BE2C (cell line): ENCODE measurements at regions not wholly inside any gene's neighbourhood (a gene's known extent, or its start where the extent isn't known, plus 50 kb on each side); places are given as distances from the start of the nearest gene placed in this dataset.

Experiments
- DNase-seq: peaks from one replicate; pipeline ENCODE4 v3.0.0-alpha.2; 2020
- H3K27me3 ChIP-seq: fragments of 250-450 bp; sonication (Bioruptor Pico); 2 replicates; pipeline ENCODE4 v1.5.1; 2020; ENCODE audit warnings: mild to moderate bottlenecking
- H3K36me3 ChIP-seq: fragments of 250-450 bp; sonication (Bioruptor Pico); 2 replicates; pipeline ENCODE4 v1.5.1; 2020; ENCODE audit warnings: mild to moderate bottlenecking
- H3K4me1 ChIP-seq: fragments of 250-450 bp; sonication (Bioruptor Pico); 2 replicates; pipeline ENCODE4 v1.5.1; 2020
- H3K4me3 ChIP-seq: 2 replicates; pipeline ENCODE4 v1.5.1; 2011; ENCODE audit warnings: low read depth, low read length
- H3K9me3 ChIP-seq: fragments of 250-450 bp; sonication (Bioruptor Pico); 2 replicates; pipeline ENCODE4 v1.5.1; 2020
- CTCF ChIP-seq: IDR thresholded peaks from 2 replicates; pipeline ENCODE4 v1.5.1; 2012; ENCODE audit warnings: mild to moderate bottlenecking, low read depth, low read length

- H3K36me3 ChIP-seq: no peaks in the 10 kb centered on the region
- no peak for DNase-seq
- H3K27me3 ChIP-seq: no peaks in the 10 kb centered on the region
- no peaks in the 10 kb centered on the region; the same call in 1 of the 2 replicates for H3K4me1 ChIP-seq
- TF ChIP-seq CTCF: no peak
- no peaks in the 10 kb centered on the region for H3K9me3 ChIP-seq
- no peak overlapping the region for H3K4me3 ChIP-seq
These were observed 124.3 kb upstream of the PELI1 start for GRCh38 chr2:64268330-64269048.

DNA sequence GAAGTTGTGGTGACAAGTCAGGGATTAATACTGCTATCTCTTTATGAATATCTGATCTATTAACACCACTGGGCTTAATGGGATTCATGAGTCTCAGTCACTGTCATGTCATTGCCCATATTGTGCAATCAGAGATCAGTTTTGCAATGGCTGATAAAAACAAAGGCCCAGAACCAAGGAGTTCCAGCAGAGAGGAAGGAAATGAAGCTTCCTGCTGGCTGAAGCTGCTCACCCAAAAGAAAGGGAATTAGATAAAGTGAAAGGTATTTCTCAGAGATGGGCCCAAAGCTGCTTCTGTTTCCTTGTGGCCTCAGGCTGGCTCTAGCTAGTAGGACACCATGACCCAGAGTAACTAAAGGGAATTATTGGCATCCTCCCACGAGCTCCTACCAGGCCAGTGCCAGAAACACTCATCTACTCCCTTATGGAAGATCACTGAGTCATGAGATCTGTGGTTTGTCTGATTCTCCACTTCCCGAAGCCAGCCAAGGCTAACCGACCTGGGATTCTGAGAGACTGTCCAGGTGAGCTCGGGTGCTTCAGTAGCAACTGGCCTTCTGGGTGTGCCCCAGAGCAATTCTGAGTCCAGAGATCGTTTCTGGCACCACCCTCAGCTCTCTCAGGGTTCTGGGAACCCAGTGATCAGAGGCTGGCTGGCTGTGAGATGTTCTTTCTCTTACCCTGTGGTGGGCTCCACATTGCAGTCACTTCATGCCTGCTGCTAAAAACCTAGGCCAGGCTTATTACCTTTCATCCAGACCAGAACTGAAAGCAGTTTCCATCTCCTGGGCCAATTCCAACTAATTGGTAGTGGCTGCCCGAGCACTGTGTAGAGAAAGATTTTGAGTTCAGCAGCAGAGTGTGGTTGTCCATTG, 129.5 kb upstream of the PELI1 start:
- H3K27me3 ChIP-seq: no peaks in the 10 kb centered on the region
- H3K4me3 ChIP-seq: no peak overlapping the region
- H3K36me3 ChIP-seq: no peaks in the 10 kb centered on the region
- TF ChIP-seq CTCF: no peak
- peaks cover 4% of the 10 kb centered on the region; the same call in 1 of the 2 replicates for H3K4me1 ChIP-seq
- no peaks in the 10 kb centered on the region for H3K9me3 ChIP-seq
- peak; percentile 60 for DNase-seq

DNA sequence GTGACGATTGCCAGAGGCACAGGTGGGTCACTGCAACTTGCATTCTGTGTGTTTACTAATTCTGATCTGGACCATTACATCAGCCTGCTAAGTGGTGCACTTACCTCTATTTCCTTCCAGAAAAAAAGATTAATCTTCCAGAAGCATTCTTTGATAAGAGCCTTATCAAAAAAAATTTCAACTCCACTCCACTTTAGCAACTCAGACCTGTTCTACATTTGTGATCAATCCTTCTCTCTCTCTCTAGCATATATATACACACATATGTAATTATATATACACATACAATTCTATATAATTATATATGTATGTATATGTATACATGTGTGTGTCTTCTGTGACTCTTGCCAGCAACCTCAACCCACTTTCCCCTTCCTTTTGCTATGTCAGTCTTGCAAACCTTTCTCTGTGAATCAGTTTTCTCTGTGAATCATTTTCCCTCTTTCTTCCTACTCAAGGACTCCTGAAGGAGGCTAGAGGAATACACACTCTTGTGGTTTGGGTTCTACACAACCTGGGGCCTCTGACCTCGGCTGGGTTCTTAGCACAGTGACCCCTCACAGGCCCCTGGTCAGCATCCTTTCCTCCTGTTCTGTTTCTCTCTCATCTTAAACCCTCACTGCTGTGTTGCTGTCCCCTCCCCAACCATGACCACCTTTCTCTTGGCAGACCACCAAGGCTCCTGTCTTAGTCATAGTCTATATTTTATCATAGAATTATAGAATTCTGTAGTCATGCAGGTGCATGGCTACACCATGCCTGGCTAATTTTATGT, 130.4 kb upstream of the PELI1 start:
- Histone ChIP-seq H3K4me1 (peaks cover 4% of the 10 kb centered on the region; the same call in 1 of the 2 replicates), H3K27me3 (no peaks in the 10 kb centered on the region), H3K36me3 (no peaks in the 10 kb centered on the region), H3K4me3 (no peak overlapping the region), H3K9me3 (no peaks in the 10 kb centered on the region)
- peak; percentile 18 for DNase-seq
- no peak for TF ChIP-seq CTCF

DNA sequence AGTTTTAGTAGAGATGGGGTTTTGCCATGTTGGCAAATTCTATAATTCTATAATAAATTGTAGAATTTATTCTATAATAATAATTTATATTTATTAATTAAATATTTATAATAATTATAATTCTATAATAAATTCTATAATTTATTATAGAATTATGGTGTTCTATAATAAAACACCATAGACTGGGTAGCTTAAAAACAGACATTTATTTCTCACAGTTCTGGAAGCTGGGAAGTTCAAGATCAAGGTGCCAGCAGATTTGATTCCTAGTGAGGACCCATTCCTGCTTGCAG, 130.9 kb upstream of the PELI1 start:
- H3K27me3 ChIP-seq: no peaks in the 10 kb centered on the region
- H3K4me1 ChIP-seq: peaks cover 4% of the 10 kb centered on the region; the same call in 1 of the 2 replicates
- no peak for TF ChIP-seq CTCF
- H3K36me3 ChIP-seq: no peaks in the 10 kb centered on the region
- H3K4me3 ChIP-seq: no peak overlapping the region
- DNase-seq: no peak
- no peaks in the 10 kb centered on the region for H3K9me3 ChIP-seq

- no peak for DNase-seq
- peaks cover 4% of the 10 kb centered on the region; the same call in 1 of the 2 replicates for H3K4me1 ChIP-seq
These were observed 132.3 kb upstream of the PELI1 start for GRCh38 chr2:64276417-64277095.

More at GRCh38 chr2:64276417-64277095, 132.3 kb upstream of the PELI1 start:
- no peaks in the 10 kb centered on the region for H3K9me3 ChIP-seq
- no peaks in the 10 kb centered on the region for H3K27me3 ChIP-seq
- H3K4me3 ChIP-seq: no peak overlapping the region
- no peaks in the 10 kb centered on the region for H3K36me3 ChIP-seq
- no peak for TF ChIP-seq CTCF
